ENCODE measurements at regions not wholly inside any gene's neighbourhood (a gene's known extent, or its start where the extent isn't known, plus 50 kb on each side); places are given as distances from the start of the nearest gene placed in this dataset.
"Not testable (repeated sequence)": the region's sequence is repeated elsewhere in the genome, so short reads cannot be mapped to it uniquely, and the experiment has no call there.

GRCh38 chr3:33956776-33957175 is 158.3 kb downstream of the PDCD6IP start:
- DNase-seq (ENCODE audit: low read depth): no peak

- DNase-seq (ENCODE audit: low read depth): no peak
These were observed 158.7 kb downstream of the PDCD6IP start for GRCh38 chr3:33957176-33957575.

GRCh38 chr3:33958661-33959060 is 160.2 kb downstream of the PDCD6IP start:
- DNase-seq (ENCODE audit: low read depth): no peak

- DNase-seq (ENCODE audit: low read depth): no peak
These were observed 164.0 kb downstream of the PDCD6IP start for GRCh38 chr3:33962396-33962795.

- not testable (repeated sequence) for DNase-seq (ENCODE audit: low read depth)
These were observed 171.8 kb downstream of the PDCD6IP start for GRCh38 chr3:33970180-33970579.

- DNase-seq (ENCODE audit: low read depth): no peak
These were observed 172.6 kb downstream of the PDCD6IP start for GRCh38 chr3:33971055-33971454.

- DNase-seq (ENCODE audit: low read depth): no peak
These were observed 177.0 kb downstream of the PDCD6IP start for GRCh38 chr3:33975463-33975862.

GRCh38 chr3:33977227-33977626 is 178.8 kb downstream of the PDCD6IP start:
- DNase-seq (ENCODE audit: low read depth): no peak

GRCh38 chr3:33980252-33980651 is 181.8 kb downstream of the PDCD6IP start:
- DNase-seq (ENCODE audit: low read depth): peak; percentile 1

GRCh38 chr3:33982269-33982798 is 183.9 kb downstream of the PDCD6IP start:
- no peak for DNase-seq (ENCODE audit: low read depth)

- DNase-seq (ENCODE audit: low read depth): not testable (repeated sequence)
These were observed 184.5 kb downstream of the PDCD6IP start for GRCh38 chr3:33982949-33983348.

GRCh38 chr3:33989229-33989628 is 190.8 kb downstream of the PDCD6IP start:
- DNase-seq (ENCODE audit: low read depth): no peak

- no peak for DNase-seq (ENCODE audit: low read depth)
These were observed 193.2 kb downstream of the PDCD6IP start for GRCh38 chr3:33991673-33992072.

- no peak for DNase-seq (ENCODE audit: low read depth)
These were observed 195.2 kb downstream of the PDCD6IP start for GRCh38 chr3:33993631-33994030.

GRCh38 chr3:33994568-33994967 is 196.1 kb downstream of the PDCD6IP start:
- DNase-seq (ENCODE audit: low read depth): no peak

GRCh38 chr3:34000301-34000700 is 201.9 kb downstream of the PDCD6IP start:
- DNase-seq (ENCODE audit: low read depth): no peak

GRCh38 chr3:34001022-34001421 is 202.6 kb downstream of the PDCD6IP start:
- DNase-seq (ENCODE audit: low read depth): no peak

- DNase-seq (ENCODE audit: low read depth): no peak
These were observed 203.6 kb downstream of the PDCD6IP start for GRCh38 chr3:34001990-34002389.

GRCh38 chr3:34002569-34003100 is 204.2 kb downstream of the PDCD6IP start:
- no peak for DNase-seq (ENCODE audit: low read depth)

GRCh38 chr3:34005886-34006285 is 207.5 kb downstream of the PDCD6IP start:
- no peak for DNase-seq (ENCODE audit: low read depth)

GRCh38 chr3:34008191-34008590 is 209.8 kb downstream of the PDCD6IP start:
- peak; percentile 11 for DNase-seq (ENCODE audit: low read depth)

GRCh38 chr3:34008836-34009809 is 210.7 kb downstream of the PDCD6IP start:
- DNase-seq (ENCODE audit: low read depth): no peak
